ENCODE measurements at regions not wholly inside any gene's neighbourhood (a gene's known extent, or its start where the extent isn't known, plus 50 kb on each side); places are given as distances from the start of the nearest gene placed in this dataset.

GRCh38 chr1:37281354-37281753 lies 193.0 kb upstream of the ZC3H12A start:
- Histone ChIP-seq H3K27ac (no peak overlapping the region), H3K4me1 (replicated peaks in 1 of 2) (peaks cover 3% of the 10 kb centered on the region in 2 donors), H3K4me3 (no peak overlapping the region)
- in situ Hi-C loops (cut with MboI; ENCODE audit: low pct_unique_long_range_greater_than_20kb in 2 of 9, low sequenced_read_pairs in 9 of 9, unreplicated experiment in 9 of 9), result no loop called here
- WGBS, 10 experiments, result 0 to 50% (median 37%) methylated on average over 1 to 3 of the region's 3 CpGs; no CpG with 5 or more reads in 1 of the 10 experiments
- ATAC-seq (replicated peaks in 6 of 8), result peak in 3 of 8 experiments; percentile 51 to 58 (median 57)

DNA sequence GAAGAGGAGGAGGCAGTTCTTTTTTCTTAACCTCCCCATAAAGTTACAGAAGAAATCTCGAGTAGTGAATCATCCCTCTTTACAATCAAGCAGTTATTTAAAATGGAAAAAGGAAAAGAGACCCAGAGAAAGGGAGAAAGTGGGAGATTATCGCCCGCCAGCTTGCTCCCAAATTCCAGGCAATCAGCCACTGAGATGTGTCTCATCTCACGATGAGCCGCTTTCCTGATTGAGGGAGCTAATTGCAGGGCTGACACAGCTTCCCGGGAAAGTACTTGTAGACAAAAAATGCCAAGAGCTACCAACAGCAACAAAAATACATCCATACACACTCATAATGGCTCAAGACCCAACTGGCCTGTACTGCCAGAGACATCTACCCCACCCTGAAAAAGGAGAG lies 191.6 kb upstream of the ZC3H12A start:
- WGBS, 10 experiments, result 0 to 81% (median 58%) methylated on average over 1 to 6 of the region's 6 CpGs
- in situ Hi-C loops (cut with MboI; ENCODE audit: low pct_unique_long_range_greater_than_20kb in 2 of 9, low sequenced_read_pairs in 9 of 9, unreplicated experiment in 9 of 9), result no loop called here
- Histone ChIP-seq H3K4me3 (no peak overlapping the region), H3K4me1 (replicated peaks in 1 of 2) (peaks cover 3% of the 10 kb centered on the region in 2 donors), H3K27ac (no peak overlapping the region)
- ATAC-seq (replicated peaks in 6 of 8), result no peak

DNA sequence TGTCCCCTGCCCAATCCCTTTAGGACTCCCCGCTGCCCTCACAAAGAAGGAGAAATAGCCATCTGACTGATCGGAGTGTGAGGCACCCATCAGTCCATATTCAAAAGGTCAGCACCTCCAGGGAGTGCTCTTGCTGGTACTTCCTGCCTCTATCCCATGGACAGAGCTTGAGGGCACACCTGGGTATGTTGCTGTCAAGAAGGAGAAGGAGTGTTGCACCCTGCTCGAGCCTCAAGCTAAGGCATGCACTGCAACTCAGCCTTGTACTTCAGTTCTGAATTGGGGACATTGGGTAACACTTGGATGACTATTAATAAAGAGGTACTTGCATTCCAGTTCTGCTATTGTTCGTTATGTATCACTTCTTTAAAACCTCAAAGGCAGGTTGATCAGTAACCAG lies 190.3 kb upstream of the ZC3H12A start:
- Histone ChIP-seq H3K27ac (no peak overlapping the region), H3K4me1 (replicated peaks in 1 of 2) (peaks cover 3% of the 10 kb centered on the region in 2 donors), H3K4me3 (no peak overlapping the region)
- in situ Hi-C loops (cut with MboI; ENCODE audit: low pct_unique_long_range_greater_than_20kb in 2 of 9, low sequenced_read_pairs in 9 of 9, unreplicated experiment in 9 of 9), result no loop called here
- ATAC-seq (replicated peaks in 6 of 8), result no peak
- WGBS, 10 experiments, result 0 to 67% (median 45%) methylated on average over 1 to 4 of the region's 4 CpGs; no CpG with 5 or more reads in 1 of the 10 experiments

DNA sequence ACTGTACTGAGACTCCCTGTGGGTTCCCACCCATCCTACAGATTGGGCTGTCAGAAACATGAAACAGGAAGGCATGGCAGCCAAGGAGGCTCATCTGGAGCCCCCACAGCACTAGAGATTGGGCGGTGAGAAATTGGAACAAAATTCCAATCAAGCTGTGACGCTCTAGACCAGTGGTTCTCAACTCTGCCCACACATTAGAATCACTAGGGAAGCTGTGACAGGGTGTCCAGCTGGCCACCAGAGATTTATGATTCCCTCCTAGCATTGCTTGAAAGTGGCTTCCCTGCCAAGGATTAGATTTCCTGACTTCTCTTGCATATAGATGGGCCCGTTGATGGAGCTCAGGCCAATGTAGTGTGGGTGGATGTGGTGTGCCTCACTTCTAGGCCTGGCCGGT lies 187.5 kb upstream of the ZC3H12A start:
- in situ Hi-C loops (cut with MboI; ENCODE audit: low pct_unique_long_range_greater_than_20kb in 2 of 9, low sequenced_read_pairs in 9 of 9, unreplicated experiment in 9 of 9), result no loop called here
- Histone ChIP-seq H3K4me1 (replicated peaks in 1 of 2) (peaks cover 0 to 12% of the 10 kb centered on the region in 2 donors), H3K4me3 (no peak overlapping the region), H3K27ac (no peak overlapping the region)
- WGBS, 10 experiments, result 0 to 100% (median 30%) methylated on average over 1 to 4 of the region's 4 CpGs; no CpG with 5 or more reads in 3 of the 10 experiments
- ATAC-seq (replicated peaks in 6 of 8), result no peak

DNA sequence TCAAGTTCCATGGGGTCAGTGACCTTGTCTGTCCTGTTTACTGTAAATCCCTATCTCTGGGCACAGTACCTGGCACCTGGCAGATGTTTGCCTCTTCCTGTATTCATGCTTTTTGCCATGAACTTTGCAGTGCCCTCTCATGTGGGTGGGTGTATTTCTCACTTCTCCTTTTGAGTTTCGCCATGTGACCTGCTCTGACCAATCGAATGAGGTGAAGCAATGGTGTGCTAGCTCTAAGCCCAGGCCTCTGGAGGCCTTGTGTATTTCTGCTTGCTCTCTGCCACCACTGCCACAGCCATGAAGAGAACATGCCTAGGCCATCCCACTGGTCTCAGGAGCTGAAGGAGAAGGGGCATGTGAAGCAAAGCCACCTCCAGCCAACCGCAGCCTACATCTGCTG lies 185.5 kb upstream of the ZC3H12A start:
- WGBS, 10 experiments, result 0 to 96% (median 77%) methylated on average over 1 to 3 of the region's 3 CpGs; no CpG with 5 or more reads in 3 of the 10 experiments
- Histone ChIP-seq H3K4me3 (no peak overlapping the region), H3K27ac (no peak overlapping the region), H3K4me1 (replicated peaks in 1 of 2) (peaks cover 0 to 15% of the 10 kb centered on the region in 2 donors)
- in situ Hi-C loops (cut with MboI; ENCODE audit: low pct_unique_long_range_greater_than_20kb in 2 of 9, low sequenced_read_pairs in 9 of 9, unreplicated experiment in 9 of 9), result no loop called here
- no peak for ATAC-seq (replicated peaks in 6 of 8)

DNA sequence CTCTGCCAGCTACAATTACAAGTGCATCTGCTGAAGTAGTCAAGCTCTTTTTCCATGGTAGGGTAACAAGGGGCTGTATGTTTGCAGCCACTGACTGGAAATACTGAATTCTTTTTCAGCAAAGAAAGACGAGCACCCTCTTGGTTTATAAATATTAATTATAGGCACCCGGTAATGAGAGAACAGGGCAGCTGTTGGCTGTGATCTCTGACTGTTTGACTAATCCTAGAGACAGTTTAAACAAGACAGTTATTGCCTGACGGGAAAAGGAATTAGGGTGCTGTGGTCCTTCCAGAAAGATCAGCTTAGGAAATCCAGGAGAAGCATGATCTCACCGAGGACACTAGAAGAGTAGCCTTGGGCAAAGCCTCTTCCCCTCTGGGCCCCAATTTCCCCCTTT lies 183.7 kb upstream of the ZC3H12A start:
- Histone ChIP-seq H3K4me1 (replicated peaks in 1 of 2) (peaks cover 10 to 30% of the 10 kb centered on the region in 2 donors), H3K27ac (no peak overlapping the region), H3K4me3 (no peak overlapping the region)
- WGBS, 10 experiments, result 0 to 62% (median 52%) methylated on average over 1 to 4 of the region's 4 CpGs; no CpG with 5 or more reads in 1 of the 10 experiments
- in situ Hi-C loops (cut with MboI; ENCODE audit: low pct_unique_long_range_greater_than_20kb in 2 of 9, low sequenced_read_pairs in 9 of 9, unreplicated experiment in 9 of 9), result no loop called here
- ATAC-seq (replicated peaks in 6 of 8), result no peak

GRCh38 chr1:37292789-37293188 lies 181.6 kb upstream of the ZC3H12A start:
- in situ Hi-C loops (cut with MboI; ENCODE audit: low pct_unique_long_range_greater_than_20kb in 2 of 9, low sequenced_read_pairs in 9 of 9, unreplicated experiment in 9 of 9), result no loop called here
- Histone ChIP-seq H3K27ac (no peak overlapping the region), H3K4me1 (replicated peaks in 1 of 2) (peaks cover 15 to 30% of the 10 kb centered on the region in 2 donors), H3K4me3 (no peak overlapping the region)
- WGBS, 10 experiments, result 0 to 87% (median 57%) methylated on average over 1 to 8 of the region's 9 CpGs; no CpG with 5 or more reads in 2 of the 10 experiments
- ATAC-seq (replicated peaks in 6 of 8), result no peak

- H3K27ac ChIP-seq, result peak overlapping the region in 1 of 2 donors; percentile 14
- 0 to 100% (median 71%) methylated on average over 1 to 4 of the region's 4 CpGs; no CpG with 5 or more reads in 2 of the 10 experiments for WGBS, 10 experiments
- H3K4me1 ChIP-seq (replicated peaks in 1 of 2), result peaks cover 15 to 30% of the 10 kb centered on the region in 2 donors
- in situ Hi-C loops (cut with MboI; ENCODE audit: low pct_unique_long_range_greater_than_20kb in 2 of 9, low sequenced_read_pairs in 9 of 9, unreplicated experiment in 9 of 9), result no loop called here
- no peak for ATAC-seq (replicated peaks in 6 of 8)
- no peak overlapping the region for H3K4me3 ChIP-seq
Observed at GRCh38 chr1:37294096-37294495, 180.3 kb upstream of the ZC3H12A start.

GRCh38 chr1:37294529-37294928 lies 179.9 kb upstream of the ZC3H12A start:
- no peak overlapping the region for H3K4me3 ChIP-seq
- 0 to 75% (median 53%) methylated on average over 2 to 6 of the region's 6 CpGs; no CpG with 5 or more reads in 1 of the 10 experiments for WGBS, 10 experiments
- peaks cover 15 to 30% of the 10 kb centered on the region in 2 donors for H3K4me1 ChIP-seq (replicated peaks in 1 of 2)
- peak in 2 of 8 experiments; percentile 13 to 16 for ATAC-seq (replicated peaks in 6 of 8)
- in situ Hi-C loops (cut with MboI; ENCODE audit: low pct_unique_long_range_greater_than_20kb in 2 of 9, low sequenced_read_pairs in 9 of 9, unreplicated experiment in 9 of 9), result no loop called here
- H3K27ac ChIP-seq, result no peak overlapping the region

- peaks cover 17 to 18% of the 10 kb centered on the region in 2 donors for H3K4me1 ChIP-seq (replicated peaks in 1 of 2)
- in situ Hi-C loops (cut with MboI; ENCODE audit: low pct_unique_long_range_greater_than_20kb in 2 of 9, low sequenced_read_pairs in 9 of 9, unreplicated experiment in 9 of 9), result no loop called here
- H3K27ac ChIP-seq, result no peak overlapping the region
- 0 to 65% (median 45%) methylated on average over 1 to 5 of the region's 6 CpGs; no CpG with 5 or more reads in 2 of the 10 experiments for WGBS, 10 experiments
- ATAC-seq (replicated peaks in 6 of 8), result no peak
- H3K4me3 ChIP-seq, result no peak overlapping the region
Observed at GRCh38 chr1:37298769-37299168, 175.6 kb upstream of the ZC3H12A start.

GRCh38 chr1:37299216-37299615 lies 175.2 kb upstream of the ZC3H12A start:
- no peak overlapping the region for H3K4me3 ChIP-seq
- no peak overlapping the region for H3K27ac ChIP-seq
- WGBS, 10 experiments, result 81 to 87% (median 86%) methylated on average over 5 of the region's 5 CpGs; no CpG with 5 or more reads in 7 of the 10 experiments
- peaks cover 18 to 19% of the 10 kb centered on the region in 2 donors for H3K4me1 ChIP-seq (replicated peaks in 1 of 2)
- ATAC-seq (replicated peaks in 6 of 8), result no peak
- in situ Hi-C loops (cut with MboI; ENCODE audit: low pct_unique_long_range_greater_than_20kb in 2 of 9, low sequenced_read_pairs in 9 of 9, unreplicated experiment in 9 of 9), result no loop called here

DNA sequence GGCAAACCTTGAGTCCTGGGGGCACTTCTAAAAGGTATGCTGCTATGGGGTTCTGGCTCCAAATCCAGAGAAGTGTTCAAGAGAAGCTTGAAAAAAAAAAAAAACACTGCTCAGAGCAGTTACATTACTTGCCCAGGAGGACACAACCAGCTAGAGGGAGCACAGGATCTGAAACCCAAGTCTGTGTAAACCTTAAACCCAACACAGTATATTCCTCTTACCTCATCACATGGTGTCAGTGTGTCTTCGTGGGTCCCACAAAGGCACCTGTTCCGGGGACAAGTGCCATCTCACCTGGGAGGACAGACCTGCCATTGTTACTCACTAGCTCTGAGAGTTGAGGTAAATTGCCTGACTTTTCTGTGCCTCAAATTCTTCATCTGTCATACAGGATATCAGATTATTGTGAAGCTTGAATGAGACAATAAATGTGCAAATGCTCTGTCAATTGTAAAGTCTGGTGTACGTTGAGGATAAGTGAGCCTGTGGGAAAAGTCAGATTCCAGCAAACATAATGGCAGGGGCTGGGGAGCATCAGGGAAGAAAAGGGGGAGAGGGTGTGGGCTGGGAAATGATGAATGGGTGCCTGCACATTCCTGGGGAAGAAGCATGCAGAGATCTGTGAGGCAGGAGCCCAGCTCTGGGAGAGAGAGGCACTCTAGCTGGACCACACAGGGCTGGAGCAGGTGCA lies 170.4 kb upstream of the ZC3H12A start:
- in situ Hi-C loops (cut with MboI; ENCODE audit: low pct_unique_long_range_greater_than_20kb in 2 of 9, low sequenced_read_pairs in 9 of 9, unreplicated experiment in 9 of 9), result loop anchor here in 1 of 9 experiments (25.0 kb wide), 1 partner anchor 742 kb away; no protein-coding TSS in a partner anchor
- WGBS, 10 experiments, result 0 to 69% (median 27%) methylated on average over 1 to 3 of the region's 3 CpGs; no CpG with 5 or more reads in 4 of the 10 experiments

GRCh38 chr1:37305108-37305507 lies 169.3 kb upstream of the ZC3H12A start:
- WGBS, 10 experiments, result 63 to 100% (median 76%) methylated on average over 1 of the region's 1 CpG; no CpG with 5 or more reads in 4 of the 10 experiments
- peaks cover 40 to 63% of the 10 kb centered on the region in 2 donors for H3K4me1 ChIP-seq (replicated peaks in 1 of 2)
- no peak for ATAC-seq (replicated peaks in 6 of 8)
- H3K27ac ChIP-seq, result no peak overlapping the region
- in situ Hi-C loops (cut with MboI; ENCODE audit: low pct_unique_long_range_greater_than_20kb in 2 of 9, low sequenced_read_pairs in 9 of 9, unreplicated experiment in 9 of 9), result loop anchor here in 1 of 9 experiments (25.0 kb wide), 1 partner anchor 743 kb away; no protein-coding TSS in a partner anchor
- H3K4me3 ChIP-seq, result no peak overlapping the region

More for the DNA sequence above, 170.4 kb upstream of the ZC3H12A start:
- no peak overlapping the region for H3K4me3 ChIP-seq
- peaks cover 31 to 54% of the 10 kb centered on the region in 2 donors for H3K4me1 ChIP-seq (replicated peaks in 1 of 2)
- no peak overlapping the region for H3K27ac ChIP-seq
- ATAC-seq (replicated peaks in 6 of 8), result peak in 1 of 8 experiments; percentile 41

Data from motor neuron (in vitro differentiated cells).